ENCODE measurements at regions not wholly inside any gene's neighbourhood (a gene's known extent, or its start where the extent isn't known, plus 50 kb on each side); places are given as distances from the start of the nearest gene placed in this dataset.
"Not testable (repeated sequence)": the region's sequence is repeated elsewhere in the genome, so short reads cannot be mapped to it uniquely, and the experiment has no call there.

DNA sequence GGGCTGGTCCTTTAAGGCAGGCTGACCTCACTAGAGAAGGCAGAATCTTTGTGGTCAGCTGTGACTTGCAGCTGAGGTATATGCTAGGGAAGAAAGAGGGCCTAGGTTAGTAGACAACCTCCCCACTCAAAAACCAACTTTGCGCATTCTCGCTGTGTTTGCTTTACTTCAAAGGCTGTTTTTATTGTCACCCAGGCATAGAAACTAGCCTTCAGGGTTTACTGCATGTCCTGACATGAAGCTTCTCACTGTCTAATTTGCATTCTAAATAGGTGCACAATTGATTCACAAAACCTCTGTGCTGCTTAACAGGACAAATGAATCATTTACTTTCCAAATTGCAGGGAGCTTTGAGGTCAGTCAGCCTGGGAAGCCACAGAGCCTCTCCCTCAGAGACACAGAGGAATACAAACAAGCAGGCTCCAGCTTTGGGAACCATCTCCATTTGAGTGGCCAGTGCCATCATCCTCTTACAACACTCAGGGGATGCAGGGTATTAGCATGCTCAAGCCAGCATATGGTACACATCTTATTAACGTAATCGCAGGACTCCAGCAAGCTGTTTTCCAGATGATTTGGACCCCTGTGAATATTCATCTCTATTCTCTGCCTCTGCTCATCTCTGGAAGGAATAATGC is 596.4 kb upstream of the GHITM start:
- no peak for DNase-seq (ENCODE audit: low spot score in 2 of 2)
- 74 to 77% methylated on average over 4 of the region's 4 CpGs for WGBS, 2 donors
- intact Hi-C loops (cut with DNase I; ENCODE audit: low total_unique reads): no loop called here
- H3K4me3 ChIP-seq (ENCODE audit: low read depth, poor library complexity, severe bottlenecking): no peak overlapping the region
- TF ChIP-seq, protein P1, sequence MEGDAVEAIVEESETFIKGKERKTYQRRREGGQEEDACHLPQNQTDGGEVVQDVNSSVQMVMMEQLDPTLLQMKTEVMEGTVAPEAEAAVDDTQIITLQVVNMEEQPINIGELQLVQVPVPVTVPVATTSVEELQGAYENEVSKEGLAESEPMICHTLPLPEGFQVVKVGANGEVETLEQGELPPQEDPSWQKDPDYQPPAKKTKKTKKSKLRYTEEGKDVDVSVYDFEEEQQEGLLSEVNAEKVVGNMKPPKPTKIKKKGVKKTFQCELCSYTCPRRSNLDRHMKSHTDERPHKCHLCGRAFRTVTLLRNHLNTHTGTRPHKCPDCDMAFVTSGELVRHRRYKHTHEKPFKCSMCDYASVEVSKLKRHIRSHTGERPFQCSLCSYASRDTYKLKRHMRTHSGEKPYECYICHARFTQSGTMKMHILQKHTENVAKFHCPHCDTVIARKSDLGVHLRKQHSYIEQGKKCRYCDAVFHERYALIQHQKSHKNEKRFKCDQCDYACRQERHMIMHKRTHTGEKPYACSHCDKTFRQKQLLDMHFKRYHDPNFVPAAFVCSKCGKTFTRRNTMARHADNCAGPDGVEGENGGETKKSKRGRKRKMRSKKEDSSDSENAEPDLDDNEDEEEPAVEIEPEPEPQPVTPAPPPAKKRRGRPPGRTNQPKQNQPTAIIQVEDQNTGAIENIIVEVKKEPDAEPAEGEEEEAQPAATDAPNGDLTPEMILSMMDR (IDR thresholded peaks at IDR 0.05): no peak
- no peak for TF ChIP-seq POLR2A (IDR thresholded peaks at IDR 0.05)

DNA sequence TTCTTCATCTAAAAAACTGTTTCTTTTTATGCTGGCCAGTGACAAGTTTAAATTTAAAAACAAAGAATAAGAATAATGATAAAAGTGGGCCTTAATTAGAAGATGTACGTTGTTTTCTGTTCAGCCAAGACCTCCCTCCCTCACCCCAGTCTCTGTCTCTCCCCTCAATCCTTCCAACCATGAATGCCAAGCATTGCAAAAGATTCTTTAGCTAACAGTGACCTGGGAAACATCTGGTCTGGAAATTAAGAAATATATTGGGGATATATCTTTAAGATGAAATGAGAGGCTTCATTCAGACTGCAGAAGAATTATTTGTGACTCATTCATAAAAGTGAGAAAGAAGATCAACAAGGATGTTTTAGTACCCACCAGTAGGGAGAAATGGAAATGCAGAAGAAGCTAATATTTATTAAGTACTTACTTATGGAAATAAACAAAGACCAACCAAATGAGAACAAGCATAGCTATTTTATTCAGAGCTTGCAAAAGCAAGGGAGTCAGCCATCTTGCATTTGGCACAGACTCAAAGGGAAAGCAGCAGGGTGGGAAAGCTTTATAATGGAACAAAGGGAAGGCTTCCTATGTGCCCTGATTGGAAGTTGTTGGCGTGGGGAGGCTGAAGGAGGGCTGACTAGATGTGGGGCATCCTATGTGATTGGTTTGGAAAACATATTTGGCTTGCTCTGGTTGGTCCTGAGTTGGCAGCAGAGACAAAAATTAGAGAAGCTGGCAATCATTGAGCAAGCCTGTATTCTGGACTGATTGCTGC is 595.4 kb upstream of the GHITM start:
- no peak overlapping the region for H3K4me3 ChIP-seq (ENCODE audit: low read depth, poor library complexity, severe bottlenecking)
- TF ChIP-seq, protein P1 (IDR thresholded peaks at IDR 0.05): no peak
- no peak for TF ChIP-seq POLR2A (IDR thresholded peaks at IDR 0.05)
- DNase-seq (ENCODE audit: low spot score in 2 of 2): no peak
- 72 to 74% methylated on average over 2 of the region's 2 CpGs for WGBS, 2 donors
- intact Hi-C loops (cut with DNase I; ENCODE audit: low total_unique reads): no loop called here

DNA sequence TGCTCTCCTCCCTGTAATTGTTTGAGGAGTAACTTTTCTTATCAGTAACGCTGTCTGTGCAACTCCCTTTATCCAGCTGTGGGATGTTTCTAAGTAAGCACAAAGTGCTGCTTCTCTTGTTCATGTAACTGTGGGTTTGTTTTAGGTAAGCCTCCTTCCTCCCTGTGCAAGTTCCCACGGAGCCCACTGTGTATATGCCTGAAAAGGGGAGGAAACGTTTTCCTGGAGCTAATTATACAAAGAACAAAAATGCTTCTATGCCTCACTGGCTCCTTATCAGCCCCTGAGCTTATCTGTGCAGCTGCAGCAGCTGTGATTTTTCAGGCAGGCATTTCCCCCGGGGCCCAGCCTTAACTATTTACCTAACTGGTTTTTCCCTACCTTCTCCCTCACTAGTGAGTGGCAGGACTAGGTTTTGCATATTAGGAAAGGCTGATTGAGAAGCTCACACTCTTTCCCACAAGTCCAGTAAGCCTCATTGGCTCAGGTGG is 593.4 kb upstream of the GHITM start:
- WGBS, 2 donors: 12 to 25% methylated on average over 4 of the region's 4 CpGs
- no peak for DNase-seq (ENCODE audit: low spot score in 2 of 2)
- no peak overlapping the region for H3K4me3 ChIP-seq (ENCODE audit: low read depth, poor library complexity, severe bottlenecking)
- intact Hi-C loops (cut with DNase I; ENCODE audit: low total_unique reads): no loop called here
- TF ChIP-seq, protein P1 (IDR thresholded peaks at IDR 0.05): no peak

DNA sequence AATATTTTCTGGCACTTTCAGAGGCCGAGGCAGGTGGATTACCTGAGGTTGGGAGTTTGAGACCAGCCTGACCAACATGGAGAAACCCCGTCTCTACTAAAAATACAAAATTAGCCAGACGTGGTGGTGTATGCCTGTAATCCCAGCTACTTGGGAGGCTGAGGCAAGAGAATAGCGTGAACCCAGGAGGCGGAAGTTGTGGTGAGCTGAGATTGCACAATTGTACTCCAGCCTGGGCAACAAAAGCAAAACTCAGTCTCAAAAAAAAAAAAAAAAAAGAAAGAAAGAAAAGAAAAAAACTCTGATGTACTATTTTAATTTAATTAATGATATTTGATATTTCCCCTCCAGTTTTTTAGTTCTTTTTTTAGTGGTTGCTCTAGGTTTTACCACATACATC is 588.1 kb upstream of the GHITM start:
- DNase-seq (ENCODE audit: low spot score in 2 of 2); intact Hi-C loops (cut with DNase I; ENCODE audit: low total_unique reads): not testable (repeated sequence)

DNA sequence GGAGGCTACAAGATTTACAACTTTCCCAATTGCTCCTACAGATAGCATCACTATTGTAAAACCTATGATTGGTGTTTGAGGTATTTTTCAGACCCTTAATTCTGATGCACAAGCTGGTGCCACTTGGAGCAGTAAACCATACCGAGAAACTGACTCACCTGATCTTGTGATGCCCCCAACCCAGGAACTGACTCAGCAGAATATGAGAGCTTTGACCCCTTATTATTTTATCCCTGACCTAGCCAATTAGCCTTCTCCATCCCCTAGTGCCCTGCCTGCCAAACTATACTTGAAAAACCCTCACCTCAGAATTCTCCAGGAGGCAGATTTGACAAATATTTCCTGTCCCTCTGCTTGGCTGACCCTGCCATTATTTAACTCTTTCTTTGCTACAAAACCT is 585.9 kb upstream of the GHITM start:
- intact Hi-C loops (cut with DNase I; ENCODE audit: low total_unique reads): no loop called here
- H3K4me3 ChIP-seq (ENCODE audit: low read depth, poor library complexity, severe bottlenecking): no peak overlapping the region
- DNase-seq (ENCODE audit: low spot score in 2 of 2): no peak
- WGBS, 2 donors: 65 to 78% methylated on average over 1 of the region's 1 CpG
- TF ChIP-seq, protein P1 (IDR thresholded peaks at IDR 0.05): no peak
- no peak for TF ChIP-seq POLR2A (IDR thresholded peaks at IDR 0.05)

More for the DNA sequence above, 588.1 kb upstream of the GHITM start:
- H3K4me3 ChIP-seq (ENCODE audit: low read depth, poor library complexity, severe bottlenecking): not testable (repeated sequence)
- 94 to 96% methylated on average over 5 of the region's 5 CpGs for WGBS, 2 donors

DNA sequence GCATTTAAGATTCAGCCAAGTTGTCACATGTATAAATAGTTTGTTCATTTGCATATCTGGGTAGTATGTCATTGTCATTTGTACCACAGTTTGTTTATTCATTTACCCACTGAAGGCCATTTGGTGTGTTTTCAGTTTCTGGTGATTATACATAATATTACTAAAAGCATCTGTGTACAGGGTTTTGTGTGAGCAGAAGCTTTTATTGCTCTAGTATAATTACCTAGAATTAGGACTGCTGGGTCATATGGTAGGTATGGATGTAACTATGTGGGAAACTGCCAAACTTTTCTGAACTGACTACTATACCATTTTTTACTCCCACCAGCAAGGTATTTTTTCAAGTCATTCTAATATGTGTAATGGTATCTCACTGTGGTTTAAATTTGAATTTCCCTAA is 584.0 kb upstream of the GHITM start:
- intact Hi-C loops (cut with DNase I; ENCODE audit: low total_unique reads): no loop called here
- H3K4me3 ChIP-seq (ENCODE audit: low read depth, poor library complexity, severe bottlenecking): no peak overlapping the region
- DNase-seq (ENCODE audit: low spot score in 2 of 2): no peak
- no peak for TF ChIP-seq POLR2A (IDR thresholded peaks at IDR 0.05)
- TF ChIP-seq, protein P1 (IDR thresholded peaks at IDR 0.05): no peak
